ENCODE measurements at regions not wholly inside any gene's neighbourhood (a gene's known extent, or its start where the extent isn't known, plus 50 kb on each side); places are given as distances from the start of the nearest gene placed in this dataset.

GRCh38 chr7:41573862-41574261, 129.0 kb downstream of the INHBA start:
- no peak for TF ChIP-seq CTCF (IDR thresholded peaks at IDR 0.05; ENCODE audit: insufficient read depth, low read length)
- no peak overlapping the region for H3K4me3 ChIP-seq (ENCODE audit: low read depth, low read length)
- peak; percentile 28 for DNase-seq (ENCODE audit: low read depth)

- no peak for DNase-seq (ENCODE audit: low read depth)
- no peak overlapping the region for H3K4me3 ChIP-seq (ENCODE audit: low read depth, low read length)
- TF ChIP-seq CTCF (IDR thresholded peaks at IDR 0.05; ENCODE audit: insufficient read depth, low read length) = no peak
These were observed 129.4 kb downstream of the INHBA start for GRCh38 chr7:41573443-41573842.

- DNase-seq (ENCODE audit: low read depth) = peak; percentile 22
- H3K4me3 ChIP-seq (ENCODE audit: low read depth, low read length) = no peak overlapping the region
- no peak for TF ChIP-seq CTCF (IDR thresholded peaks at IDR 0.05; ENCODE audit: insufficient read depth, low read length)
These were observed 129.9 kb downstream of the INHBA start for GRCh38 chr7:41573015-41573414.

GRCh38 chr7:41571573-41571972, 131.3 kb downstream of the INHBA start:
- no peak overlapping the region for H3K4me3 ChIP-seq (ENCODE audit: low read depth, low read length)
- TF ChIP-seq CTCF (IDR thresholded peaks at IDR 0.05; ENCODE audit: insufficient read depth, low read length) = no peak
- DNase-seq (ENCODE audit: low read depth) = no peak

GRCh38 chr7:41570766-41571165, 132.1 kb downstream of the INHBA start:
- no peak for TF ChIP-seq CTCF (IDR thresholded peaks at IDR 0.05; ENCODE audit: insufficient read depth, low read length)
- H3K4me3 ChIP-seq (ENCODE audit: low read depth, low read length) = no peak overlapping the region
- no peak for DNase-seq (ENCODE audit: low read depth)

- no peak for DNase-seq (ENCODE audit: low read depth)
- TF ChIP-seq CTCF (IDR thresholded peaks at IDR 0.05; ENCODE audit: insufficient read depth, low read length) = no peak
- H3K4me3 ChIP-seq (ENCODE audit: low read depth, low read length) = no peak overlapping the region
These were observed 134.8 kb downstream of the INHBA start for GRCh38 chr7:41568135-41568534.

GRCh38 chr7:41567731-41568114, 135.2 kb downstream of the INHBA start:
- DNase-seq (ENCODE audit: low read depth) = peak; percentile 42
- no peak overlapping the region for H3K4me3 ChIP-seq (ENCODE audit: low read depth, low read length)
- TF ChIP-seq CTCF (IDR thresholded peaks at IDR 0.05; ENCODE audit: insufficient read depth, low read length) = no peak

Data from fibroblast of the aortic adventitia (primary cell).